ENCODE measurements at regions not wholly inside any gene's neighbourhood (a gene's known extent, or its start where the extent isn't known, plus 50 kb on each side); places are given as distances from the start of the nearest gene placed in this dataset.

DNA sequence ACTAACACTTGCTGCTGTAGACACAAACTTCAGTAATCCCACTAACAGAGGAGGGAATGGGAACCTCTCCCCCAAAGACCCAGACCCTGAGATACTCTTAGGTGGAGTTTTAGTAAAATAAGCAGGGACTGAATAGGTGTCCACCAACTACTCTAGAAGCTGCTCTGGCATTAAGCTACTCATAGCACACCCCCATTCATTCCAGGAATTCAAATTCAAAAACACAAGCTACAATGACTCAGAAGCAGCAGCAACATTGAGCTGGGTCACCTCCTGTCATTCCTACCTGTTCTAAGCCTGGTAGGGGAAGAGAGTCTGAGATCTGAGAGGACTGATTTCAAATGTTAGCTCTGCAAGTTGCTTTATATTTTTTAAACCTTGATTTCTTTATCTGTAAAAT, 135.4 kb upstream of the FRMPD4 start:
- TF ChIP-seq, protein P1, sequence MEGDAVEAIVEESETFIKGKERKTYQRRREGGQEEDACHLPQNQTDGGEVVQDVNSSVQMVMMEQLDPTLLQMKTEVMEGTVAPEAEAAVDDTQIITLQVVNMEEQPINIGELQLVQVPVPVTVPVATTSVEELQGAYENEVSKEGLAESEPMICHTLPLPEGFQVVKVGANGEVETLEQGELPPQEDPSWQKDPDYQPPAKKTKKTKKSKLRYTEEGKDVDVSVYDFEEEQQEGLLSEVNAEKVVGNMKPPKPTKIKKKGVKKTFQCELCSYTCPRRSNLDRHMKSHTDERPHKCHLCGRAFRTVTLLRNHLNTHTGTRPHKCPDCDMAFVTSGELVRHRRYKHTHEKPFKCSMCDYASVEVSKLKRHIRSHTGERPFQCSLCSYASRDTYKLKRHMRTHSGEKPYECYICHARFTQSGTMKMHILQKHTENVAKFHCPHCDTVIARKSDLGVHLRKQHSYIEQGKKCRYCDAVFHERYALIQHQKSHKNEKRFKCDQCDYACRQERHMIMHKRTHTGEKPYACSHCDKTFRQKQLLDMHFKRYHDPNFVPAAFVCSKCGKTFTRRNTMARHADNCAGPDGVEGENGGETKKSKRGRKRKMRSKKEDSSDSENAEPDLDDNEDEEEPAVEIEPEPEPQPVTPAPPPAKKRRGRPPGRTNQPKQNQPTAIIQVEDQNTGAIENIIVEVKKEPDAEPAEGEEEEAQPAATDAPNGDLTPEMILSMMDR (IDR thresholded peaks at IDR 0.05), result no peak
- no peak for TF ChIP-seq POLR2A (IDR thresholded peaks at IDR 0.05)

Data from transverse colon (tissue), 3 donors.